HG03558 (cell line): ENCODE measurements at regions not wholly inside any gene's neighbourhood (a gene's known extent, or its start where the extent isn't known, plus 50 kb on each side); places are given as distances from the start of the nearest gene placed in this dataset.
"Not testable (repeated sequence)": the region's sequence is repeated elsewhere in the genome, so short reads cannot be mapped to it uniquely, and the experiment has no call there.

Source experiments
- ATAC-seq: cut with Tn5 transposase; IDR thresholded peaks from one replicate; pipeline ENCODE4 v1.9.1; 2021; ENCODE audit warnings: moderate number of reproducible peaks; ENCODE audit not compliant: unreplicated experiment; ENCODE audit errors: extremely low read depth

DNA sequence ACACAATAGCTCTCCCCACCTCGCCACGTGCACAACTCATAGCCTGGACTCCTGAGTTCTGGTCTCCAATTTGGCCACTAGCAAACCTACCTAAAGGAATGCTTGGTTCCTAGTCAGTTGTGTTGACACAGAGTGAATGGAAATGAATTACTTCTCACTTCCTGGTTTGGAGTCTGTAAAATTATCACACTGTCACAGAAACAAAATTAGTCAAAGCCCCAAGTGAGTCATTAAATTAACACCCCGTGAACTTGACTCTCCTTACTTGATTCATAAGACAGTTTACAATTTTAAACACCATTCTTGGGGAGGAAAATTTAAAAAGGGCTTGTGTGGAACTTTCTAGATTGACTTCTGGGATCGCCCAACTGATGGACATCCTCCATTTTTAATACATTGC, 276.2 kb upstream of the CTNNB1 start:
- no peak for ATAC-seq

DNA sequence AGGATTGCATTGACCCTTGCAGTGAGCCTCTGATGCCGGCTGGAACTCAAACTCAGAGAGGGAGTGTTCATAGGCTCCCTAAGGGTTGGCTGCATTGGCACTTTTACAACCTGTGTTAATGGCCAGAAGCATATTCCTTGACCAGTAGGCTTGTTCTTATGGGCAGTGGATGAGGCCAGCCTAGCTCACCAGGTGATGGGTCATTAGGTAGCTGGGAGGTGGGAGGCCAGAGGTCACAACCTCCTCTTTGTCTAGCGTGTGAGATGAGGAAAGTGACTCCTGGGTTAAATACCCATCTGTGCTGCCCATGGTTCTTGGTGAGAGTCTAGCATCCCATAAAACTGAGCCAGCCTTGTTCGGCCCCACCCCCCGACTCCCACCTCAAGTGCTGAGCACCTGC, 275.7 kb upstream of the CTNNB1 start:
- ATAC-seq: no peak

DNA sequence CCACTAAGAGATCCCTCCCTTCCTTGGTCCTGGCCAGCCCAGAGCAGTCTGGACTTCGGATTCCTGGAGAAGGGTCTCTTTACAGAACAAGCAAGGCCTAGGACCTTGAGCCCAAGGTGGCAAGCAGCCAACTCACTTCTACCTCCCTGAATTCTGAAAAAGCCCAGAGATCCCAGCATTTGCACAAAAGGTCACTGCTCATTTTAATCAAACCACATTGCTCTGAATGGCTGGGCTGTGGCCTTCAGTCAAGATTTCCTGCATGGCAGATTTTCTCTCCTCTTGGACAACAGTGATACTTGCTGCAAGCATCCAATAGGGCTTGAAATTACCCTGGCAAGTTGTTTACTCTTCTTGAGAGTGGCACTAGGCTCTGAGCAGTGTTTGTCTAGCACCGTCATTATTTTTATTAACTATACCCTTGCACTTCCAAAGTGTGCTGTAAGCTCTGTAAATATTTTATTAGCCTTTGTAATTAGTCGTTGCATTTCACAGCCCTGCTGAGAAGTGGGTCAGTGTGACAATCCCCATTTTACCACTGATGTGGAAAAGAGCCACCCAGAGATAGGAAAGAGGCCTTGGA, 274.7 kb upstream of the CTNNB1 start:
- no peak for ATAC-seq

DNA sequence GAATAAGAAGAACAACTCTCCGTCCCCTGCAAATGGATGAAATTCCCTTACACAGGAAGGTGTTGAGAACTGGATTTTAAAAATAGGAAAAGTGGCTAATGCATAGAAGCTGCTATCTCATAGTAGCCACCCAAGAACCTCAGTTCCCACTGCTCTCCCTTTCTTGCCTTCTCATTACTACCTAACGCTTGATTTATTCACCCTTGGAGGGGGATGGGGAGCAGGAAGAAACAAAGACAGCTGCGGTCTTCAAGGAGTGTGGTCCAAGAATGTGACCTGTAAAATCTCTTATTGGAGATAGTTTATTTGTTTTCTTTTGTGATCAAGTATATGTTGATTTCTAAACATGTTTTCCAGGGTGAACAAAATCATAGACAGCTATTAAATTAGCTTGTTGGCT, 274.1 kb upstream of the CTNNB1 start:
- no peak for ATAC-seq

DNA sequence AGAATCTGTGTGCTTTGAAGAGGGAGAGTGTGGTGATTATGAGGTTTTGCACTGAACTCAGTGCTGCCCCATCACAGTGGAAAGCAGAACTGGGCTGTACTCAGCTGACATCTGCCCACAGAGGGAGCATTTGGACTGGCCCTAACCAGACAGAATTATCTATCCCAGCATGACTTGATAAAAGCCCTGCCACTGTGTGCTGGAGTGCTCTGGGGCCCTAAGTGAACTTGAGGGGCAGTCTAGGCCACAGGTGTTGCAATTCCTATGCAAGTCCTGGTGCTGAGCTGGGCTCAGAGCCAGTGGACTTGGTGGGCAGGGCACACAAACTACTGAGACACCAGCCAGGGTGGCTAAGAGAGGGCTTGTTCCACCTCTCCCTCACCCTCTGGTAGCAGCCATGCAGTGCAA, 269.2 kb upstream of the CTNNB1 start:
- ATAC-seq: no peak

DNA sequence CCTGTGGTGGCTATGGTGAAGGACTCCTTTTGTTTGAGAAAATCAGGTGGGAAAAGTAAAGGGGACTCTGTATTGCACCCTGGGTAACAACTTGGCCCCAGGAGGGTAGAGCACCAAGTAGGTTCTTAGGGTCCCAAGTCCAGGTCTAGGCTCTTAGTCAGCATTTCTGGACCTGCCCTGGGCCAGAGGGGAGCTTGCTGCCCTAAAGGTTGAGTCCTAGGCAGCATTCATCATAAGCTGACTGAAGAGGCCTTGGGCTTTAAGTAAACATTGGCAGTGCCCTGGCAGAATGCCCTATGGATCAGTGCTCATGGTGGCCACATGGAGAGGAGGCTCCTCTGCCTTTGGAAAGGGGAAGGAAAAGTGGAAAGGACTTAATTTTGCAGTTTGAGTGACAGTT, 268.5 kb upstream of the CTNNB1 start:
- no peak for ATAC-seq

DNA sequence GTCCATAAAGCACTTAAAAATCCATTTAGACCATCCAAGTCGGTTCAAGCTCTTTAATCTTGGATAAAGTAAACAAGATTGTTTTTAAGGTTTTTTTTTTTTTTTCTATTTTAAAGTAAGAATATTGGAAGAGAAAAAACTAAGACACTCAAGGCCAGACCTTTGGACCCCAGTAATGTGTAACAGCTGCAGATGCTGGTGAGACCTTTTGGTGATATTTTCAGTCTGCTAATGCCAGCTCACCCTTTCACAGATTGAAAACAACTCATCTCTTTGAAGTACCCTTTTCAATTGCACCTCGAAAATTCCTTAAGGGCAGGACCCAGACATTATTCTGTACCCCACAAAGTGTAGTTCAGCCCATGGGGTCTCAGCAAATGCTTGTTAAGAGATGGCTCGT, 260.7 kb upstream of the CTNNB1 start:
- ATAC-seq: no peak

DNA sequence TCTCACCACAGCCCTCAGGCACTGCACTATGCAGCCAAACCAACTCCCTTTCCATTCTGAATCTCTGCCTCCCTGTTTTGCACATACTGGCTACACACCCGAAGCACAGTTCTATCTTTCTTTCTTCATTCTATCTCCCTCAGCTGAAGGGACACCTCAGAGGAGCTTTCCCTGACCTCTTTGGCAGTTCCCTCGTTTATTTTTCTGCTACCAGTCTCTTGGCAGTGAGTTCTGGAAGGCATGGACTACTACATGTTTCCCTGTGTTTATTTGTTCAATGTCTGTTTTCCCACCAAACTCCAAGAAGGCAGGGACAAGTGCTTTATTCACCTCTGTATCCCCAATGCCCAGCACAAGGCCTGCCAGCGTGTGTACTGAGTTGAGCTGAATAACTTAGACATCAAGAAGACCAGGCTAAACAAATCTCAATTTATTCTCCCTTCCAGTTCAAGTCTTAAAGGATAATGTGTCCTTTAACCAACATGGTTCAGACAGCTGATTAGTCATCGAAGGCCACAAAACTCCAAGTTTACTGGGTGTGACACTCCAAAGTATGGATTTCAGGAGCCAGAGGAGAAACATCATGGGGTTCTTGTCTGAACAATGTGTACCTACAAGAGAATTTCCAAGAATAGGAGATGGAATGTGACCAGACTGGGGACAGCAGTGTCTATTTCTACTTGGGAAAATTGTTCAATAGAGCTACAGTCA, 260.1 kb upstream of the CTNNB1 start:
- no peak for ATAC-seq

DNA sequence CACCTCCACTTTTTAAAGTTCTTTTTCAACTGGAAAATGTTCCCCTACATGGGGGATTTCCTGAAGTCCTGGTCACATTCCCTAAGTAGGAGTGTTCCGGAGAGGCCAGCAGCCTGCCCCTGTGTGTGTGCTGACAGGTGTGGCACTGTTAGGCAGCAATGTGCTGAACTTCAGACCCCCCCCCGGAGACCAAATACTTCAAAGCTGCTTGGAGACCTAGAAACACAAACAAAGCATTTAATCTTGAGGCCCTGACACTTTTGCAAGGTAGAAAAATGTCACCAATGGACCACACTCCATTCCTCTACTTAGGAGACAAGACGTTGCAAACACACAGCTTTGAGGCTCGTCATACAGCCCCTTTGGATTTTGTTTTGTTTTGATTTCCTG, 259.6 kb upstream of the CTNNB1 start:
- ATAC-seq: no peak

DNA sequence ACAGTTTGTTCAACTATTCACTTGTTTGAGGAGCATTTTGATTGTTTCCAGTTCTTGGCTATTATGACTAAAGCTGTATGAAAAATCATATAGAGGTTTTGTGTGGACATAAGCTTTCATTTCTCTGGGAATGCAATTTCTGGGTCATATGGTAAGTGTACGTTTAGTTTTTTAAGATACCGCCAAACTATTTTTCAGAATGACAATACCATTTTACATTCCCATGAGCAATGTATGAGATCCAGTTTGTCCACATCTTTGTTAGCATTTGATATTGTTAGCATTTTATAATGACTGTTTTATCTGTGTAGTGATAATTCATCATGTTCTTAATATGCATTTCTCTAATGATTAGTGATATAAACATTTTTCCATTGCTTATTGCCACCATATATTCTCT, 258.7 kb upstream of the CTNNB1 start:
- no peak for ATAC-seq

DNA sequence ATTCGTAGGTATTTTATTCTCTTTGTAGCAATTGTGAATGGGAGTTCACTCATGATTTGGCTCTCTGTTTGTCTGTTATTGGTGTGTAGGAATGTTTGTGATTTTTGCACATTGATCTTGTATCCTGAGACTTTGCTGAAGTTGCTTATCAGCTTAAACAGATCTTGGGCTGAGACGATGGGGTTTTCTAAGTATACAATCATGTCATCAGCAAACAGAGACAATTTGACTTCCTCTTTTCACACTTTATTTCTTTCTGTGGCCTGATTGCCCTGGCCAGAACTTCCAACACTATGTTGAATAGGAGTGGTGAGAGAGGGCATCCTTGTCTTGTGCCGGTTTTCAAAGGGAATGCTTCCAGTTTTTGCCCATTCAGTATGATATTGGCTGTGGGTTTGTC, 252.3 kb upstream of the CTNNB1 start:
- not testable (repeated sequence) for ATAC-seq

DNA sequence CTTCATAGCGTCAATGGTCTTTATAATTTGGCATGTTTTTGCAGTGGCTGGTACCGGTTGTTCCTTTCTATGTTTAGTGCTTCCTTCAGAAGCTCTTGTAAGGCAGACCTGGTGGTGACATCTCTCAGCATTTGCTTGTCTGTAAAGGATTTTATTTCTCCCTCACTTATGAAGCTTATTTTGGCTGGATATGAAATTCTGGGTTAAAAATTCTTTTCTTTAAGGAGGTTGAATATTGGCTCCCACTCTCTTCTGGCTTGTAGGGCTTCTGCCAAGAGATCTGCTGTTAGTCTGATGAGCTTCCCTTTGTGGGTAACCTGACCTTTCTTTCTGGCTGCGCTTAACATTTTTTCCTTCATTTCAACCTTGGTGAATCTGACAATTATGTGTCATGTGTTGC, 250.0 kb upstream of the CTNNB1 start:
- ATAC-seq: not testable (repeated sequence)

DNA sequence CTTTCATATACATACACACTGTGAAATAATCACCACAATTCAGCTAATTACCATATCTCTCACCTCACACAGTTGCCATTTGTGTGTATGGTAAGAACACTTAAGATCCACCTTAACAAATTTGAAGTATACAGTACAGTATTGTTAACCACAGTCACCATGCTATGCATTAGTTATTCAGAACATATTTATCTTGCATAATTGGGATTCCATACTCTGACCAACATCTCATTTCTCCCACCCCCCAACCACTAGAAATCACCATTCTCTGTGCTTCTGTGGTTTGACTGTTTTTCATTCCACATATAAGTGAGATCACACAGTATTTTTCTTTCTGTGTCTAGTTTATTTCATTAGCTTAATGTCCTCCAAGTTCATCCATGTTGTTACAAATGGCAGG, 247.7 kb upstream of the CTNNB1 start:
- ATAC-seq: no peak

DNA sequence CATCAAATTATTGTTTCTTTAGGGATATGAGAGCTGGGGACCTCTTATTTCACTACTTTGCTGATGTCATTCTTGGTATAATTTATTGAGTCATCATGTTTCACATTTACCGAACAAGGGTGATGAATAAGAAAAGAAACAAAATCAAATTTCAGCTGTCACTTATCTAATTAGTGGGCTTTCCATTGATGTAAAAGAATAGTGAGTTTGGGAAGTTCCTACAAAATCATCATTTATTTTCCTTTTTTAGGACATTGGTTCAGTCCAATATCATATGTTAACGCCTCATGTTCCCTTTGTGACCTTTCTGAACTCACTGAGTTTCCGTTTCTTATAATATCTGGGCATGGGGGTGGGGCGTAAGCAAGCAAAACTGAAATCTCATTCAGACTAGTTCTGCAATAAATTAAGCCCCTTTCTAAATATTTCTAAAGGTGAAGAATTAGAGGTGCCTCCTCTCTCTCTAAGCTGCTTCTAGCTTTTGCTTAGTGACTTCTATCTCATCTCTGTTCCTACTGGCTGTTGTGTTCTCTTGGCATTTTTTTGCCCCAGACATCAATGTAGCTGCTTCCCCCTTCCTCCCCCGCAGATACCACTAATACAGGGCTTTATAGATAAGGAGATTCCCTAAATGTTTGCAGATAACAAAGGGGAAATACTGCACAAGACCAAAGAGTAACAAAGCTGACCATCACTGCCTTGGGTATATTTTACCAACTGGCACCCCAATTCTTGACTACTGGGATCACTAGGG, 238.0 kb upstream of the CTNNB1 start:
- ATAC-seq: no peak

DNA sequence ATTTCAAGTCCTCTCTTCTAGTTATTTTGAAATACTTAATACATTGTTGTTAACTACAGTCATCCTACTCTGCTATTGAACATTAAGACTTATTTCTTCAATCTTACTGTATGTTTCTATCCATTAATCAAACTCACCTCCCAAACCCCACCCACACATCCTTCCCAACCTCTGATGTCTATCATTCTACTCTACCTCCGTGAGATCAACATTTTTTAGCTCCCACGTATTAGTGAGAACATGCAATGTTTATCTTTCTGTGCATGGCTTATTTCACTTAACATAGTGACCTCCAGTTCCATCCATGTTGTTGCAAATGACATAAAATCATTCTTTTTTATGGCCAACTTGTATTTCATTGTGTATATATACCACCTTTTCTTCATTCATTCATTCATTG, 236.6 kb upstream of the CTNNB1 start:
- ATAC-seq: no peak

DNA sequence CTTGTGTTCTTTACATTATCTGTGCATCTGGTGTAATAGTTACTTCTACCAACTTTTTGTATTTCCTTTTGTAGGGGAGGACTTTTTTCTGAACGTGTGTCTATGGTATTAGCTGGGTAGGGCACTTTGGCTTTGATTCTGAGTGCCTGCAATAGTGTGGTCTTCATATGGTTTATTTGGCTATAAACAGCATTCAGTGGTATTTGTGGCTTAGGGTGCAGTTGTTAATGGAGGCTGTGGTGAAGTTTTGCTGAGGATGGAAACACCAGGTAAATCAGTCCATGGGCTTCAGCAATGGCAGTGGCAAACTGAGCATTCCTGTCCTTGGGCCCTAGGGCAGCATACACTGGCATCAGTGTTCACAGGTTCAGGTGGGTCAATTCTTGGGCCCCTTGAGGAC, 230.6 kb upstream of the CTNNB1 start:
- ATAC-seq: no peak

DNA sequence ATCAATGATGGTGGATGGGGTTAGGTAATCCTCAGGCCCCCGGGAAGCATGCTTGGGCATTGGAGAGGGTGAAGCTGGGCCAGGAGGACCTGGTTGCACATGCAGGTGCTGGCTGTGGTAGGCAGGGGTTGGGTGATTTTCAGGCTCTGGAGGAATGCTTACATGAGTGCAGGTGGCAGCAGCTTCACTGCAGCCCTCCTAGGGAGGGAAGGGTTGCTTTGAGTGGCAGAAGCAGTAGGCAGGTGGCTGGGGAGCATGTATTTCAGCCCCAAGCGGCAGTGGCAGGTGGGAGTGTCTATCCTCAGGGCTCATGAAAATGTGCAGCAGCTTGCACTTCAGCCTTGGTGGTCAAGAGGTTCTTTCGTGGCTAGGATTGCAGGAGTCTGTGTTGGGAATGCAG, 230.0 kb upstream of the CTNNB1 start:
- no peak for ATAC-seq

DNA sequence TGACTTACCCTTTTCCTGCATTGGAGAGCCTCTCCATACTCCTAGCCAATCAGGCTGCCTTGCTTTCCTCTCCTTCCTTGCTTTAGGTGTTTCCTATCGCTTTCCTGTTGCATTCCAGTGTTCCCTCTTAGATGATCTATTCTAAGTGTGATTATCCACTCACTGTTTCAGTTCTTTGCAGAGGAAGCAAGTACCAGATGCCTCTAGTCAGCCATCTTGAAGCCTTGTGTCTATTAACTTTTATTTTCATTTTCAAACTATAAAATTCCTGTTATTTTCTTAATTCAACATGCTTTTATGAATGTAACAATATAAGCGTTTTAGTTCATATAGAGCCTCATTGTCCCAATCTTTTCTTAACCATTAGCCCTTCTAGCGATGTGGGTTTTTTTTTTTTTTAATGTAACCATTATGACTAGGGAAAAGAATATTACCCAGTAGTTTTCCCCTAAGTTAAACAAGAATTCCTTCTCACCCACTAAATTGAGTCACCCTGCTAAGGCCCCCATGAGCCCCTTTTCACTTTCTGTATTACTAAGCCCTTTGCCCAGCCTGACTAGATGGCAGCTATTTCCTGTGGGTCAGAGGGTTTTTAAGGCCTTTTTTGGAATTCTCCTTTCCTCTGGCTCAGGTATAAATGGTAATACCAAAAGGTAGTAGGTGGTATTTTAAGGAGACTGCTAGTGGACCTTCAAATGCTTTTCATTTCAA, 229.4 kb upstream of the CTNNB1 start:
- no peak for ATAC-seq

DNA sequence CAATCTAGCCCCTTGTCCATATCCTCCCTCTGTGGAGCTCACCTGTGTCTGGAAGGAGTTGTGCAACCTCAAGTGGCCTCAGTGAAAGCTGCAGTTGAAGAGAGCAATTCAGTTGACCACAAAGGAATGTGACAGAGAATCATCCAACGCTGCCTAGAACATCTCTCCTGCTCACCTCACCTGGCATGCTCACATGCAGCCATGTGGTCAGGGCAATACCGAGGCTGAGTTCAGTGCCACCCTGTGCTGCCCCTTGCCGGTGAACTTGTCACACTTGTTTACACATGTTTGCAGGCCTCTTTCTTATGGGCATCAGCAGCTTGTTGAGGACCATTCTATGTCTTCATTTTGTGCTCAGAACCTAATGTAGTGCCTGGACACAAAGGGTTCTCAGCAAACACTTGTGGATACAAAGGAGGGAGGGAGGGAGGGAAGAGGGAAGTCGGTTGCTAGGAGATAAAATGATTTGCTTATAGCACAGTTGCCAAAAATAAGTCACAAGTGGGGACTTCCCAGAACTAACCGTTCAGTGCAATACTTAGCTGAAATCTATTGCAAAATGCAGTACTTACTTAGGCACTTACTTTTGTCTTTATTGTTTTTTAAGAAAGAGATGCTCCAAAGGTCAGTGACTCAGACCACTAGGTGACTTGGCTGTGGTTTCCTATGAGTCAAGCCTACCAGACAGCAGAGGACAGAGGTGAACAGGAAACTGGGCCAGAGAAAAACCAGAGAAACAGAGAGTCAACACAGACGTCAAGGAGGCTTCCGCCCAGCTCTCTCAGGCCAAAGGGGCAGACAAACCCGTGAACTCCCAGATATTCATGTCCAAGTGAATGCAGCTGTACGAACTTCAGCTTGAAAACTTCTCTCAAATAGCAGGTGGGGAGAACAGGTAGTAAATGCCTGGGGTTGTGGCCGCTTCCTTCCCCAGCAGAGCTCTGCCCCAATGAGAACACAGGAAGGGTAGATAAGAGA, 227.8 kb upstream of the CTNNB1 start:
- ATAC-seq: peak; percentile 94

DNA sequence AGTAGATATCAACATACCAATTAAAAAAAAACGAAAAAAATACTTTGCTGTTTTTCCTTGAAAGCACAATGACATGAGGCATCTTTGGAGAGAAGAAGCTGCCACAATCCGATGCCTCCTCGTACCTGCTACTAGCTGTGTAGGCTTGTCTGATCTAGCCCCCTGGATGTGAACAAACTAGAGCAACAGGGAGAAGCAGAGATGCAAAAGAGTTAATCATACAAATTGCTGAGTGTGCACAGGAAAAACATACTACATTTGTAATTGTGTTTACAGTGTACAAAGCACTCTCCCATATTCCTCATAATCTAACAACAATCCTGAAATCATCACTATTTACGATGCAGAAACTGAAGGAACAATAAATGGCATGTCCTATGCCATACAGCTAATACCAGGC, 227.0 kb upstream of the CTNNB1 start:
- no peak for ATAC-seq
